ENCODE measurements at regions not wholly inside any gene's neighbourhood (a gene's known extent, or its start where the extent isn't known, plus 50 kb on each side); places are given as distances from the start of the nearest gene placed in this dataset.
"Not testable (repeated sequence)": the region's sequence is repeated elsewhere in the genome, so short reads cannot be mapped to it uniquely, and the experiment has no call there.

- intact Hi-C loops (cut with DNase I): no loop called here
- no peak for DNase-seq (ENCODE audit: low spot score)
Observed at GRCh38 chr14:80313806-80314205, 102.5 kb upstream of the DIO2 start.

GRCh38 chr14:80310938-80311750, 99.8 kb upstream of the DIO2 start:
- no peak for DNase-seq (ENCODE audit: low spot score)
- intact Hi-C loops (cut with DNase I): no loop called here

GRCh38 chr14:80304125-80304766, 92.9 kb upstream of the DIO2 start:
- no peak for DNase-seq (ENCODE audit: low spot score)
- intact Hi-C loops (cut with DNase I): loop anchor here (10.0 kb wide), 1 partner anchor 89 kb away; the partner anchor contains the start of gene DIO2

- intact Hi-C loops (cut with DNase I): loop anchor here (10.0 kb wide), 1 partner anchor 86 kb away; the partner anchor contains the start of gene DIO2
- no peak for DNase-seq (ENCODE audit: low spot score)
Observed at GRCh38 chr14:80300351-80300750, 89.0 kb upstream of the DIO2 start.

DNA sequence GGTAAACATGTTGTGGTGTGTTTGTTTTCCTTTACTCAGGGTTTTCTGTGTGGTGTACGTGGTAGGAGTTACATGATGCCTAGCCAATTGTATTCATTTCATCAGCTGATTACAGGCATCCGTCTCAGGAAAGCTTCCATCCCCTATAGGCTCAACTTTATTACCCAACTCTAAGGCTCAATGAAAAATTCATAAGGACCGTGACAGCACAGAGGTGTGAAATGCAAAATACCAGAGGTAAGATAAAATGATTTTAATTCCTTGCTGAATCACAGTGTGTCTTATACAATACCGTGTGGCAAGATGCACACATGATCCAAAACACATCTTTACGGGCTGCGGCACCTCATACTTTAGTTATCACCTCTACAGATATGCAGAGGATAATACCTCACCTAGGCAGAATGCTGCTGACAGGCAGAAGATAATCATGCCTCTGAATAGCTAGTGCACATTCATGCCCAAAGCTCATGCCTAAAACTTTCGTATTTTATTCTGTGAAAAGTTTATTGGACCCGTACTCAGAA, 87.2 kb upstream of the DIO2 start:
- DNase-seq (ENCODE audit: low spot score): no peak
- intact Hi-C loops (cut with DNase I): no loop called here

- intact Hi-C loops (cut with DNase I): no loop called here
- DNase-seq (ENCODE audit: low spot score): no peak
Observed at GRCh38 chr14:80291101-80291500, 79.8 kb upstream of the DIO2 start.

- intact Hi-C loops (cut with DNase I): not testable (repeated sequence)
Observed at GRCh38 chr14:80286744-80287143, 75.4 kb upstream of the DIO2 start.

DNA sequence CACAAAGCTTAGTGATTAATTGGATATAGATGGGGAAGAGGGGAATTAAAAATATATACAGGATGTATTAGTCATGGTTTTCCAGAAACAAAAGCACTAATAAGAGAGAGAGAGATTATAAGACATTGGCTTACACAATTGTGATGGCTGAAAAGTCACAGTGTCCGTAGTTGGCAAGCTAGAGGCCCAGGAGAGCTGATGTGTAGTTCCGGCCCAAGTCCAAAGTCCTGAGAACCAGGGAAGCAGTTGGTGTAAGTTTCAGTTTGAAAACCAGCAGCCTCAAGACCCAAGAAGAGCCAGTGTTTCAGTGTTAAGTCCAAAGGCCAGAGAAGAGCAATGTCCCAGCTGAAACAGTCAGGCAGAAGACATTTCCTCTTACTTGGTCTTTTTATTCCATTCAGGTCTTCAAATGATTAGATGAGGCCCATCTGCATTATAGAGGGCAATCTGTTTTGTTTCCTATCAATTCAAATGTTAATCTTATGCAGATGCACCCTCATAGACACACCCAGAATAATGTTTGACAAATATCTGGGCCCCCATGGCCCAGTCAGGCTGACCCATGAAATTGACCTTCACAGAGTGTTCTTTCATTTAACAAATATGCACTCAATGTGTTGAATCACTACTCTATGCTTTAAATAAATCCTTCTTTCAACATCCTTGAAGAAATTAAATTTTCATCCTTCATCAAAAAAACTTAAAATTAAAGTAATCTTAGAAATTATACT, 67.2 kb upstream of the DIO2 start:
- no peak for DNase-seq (ENCODE audit: low spot score)
- intact Hi-C loops (cut with DNase I): no loop called here

More at GRCh38 chr14:80286744-80287143, 75.4 kb upstream of the DIO2 start:
- not testable (repeated sequence) for DNase-seq (ENCODE audit: low spot score)

- intact Hi-C loops (cut with DNase I): no loop called here
- DNase-seq (ENCODE audit: low spot score): no peak
Observed at GRCh38 chr14:80275208-80275850, 64.0 kb upstream of the DIO2 start.

- intact Hi-C loops (cut with DNase I); DNase-seq (ENCODE audit: low spot score): not testable (repeated sequence)
Observed at GRCh38 chr14:80274310-80274709, 63.0 kb upstream of the DIO2 start.

GRCh38 chr14:80271389-80271788, 60.1 kb upstream of the DIO2 start:
- DNase-seq (ENCODE audit: low spot score): no peak
- intact Hi-C loops (cut with DNase I): no loop called here

GRCh38 chr14:80269353-80269925, 58.1 kb upstream of the DIO2 start:
- intact Hi-C loops (cut with DNase I): no loop called here
- DNase-seq (ENCODE audit: low spot score): no peak

DNA sequence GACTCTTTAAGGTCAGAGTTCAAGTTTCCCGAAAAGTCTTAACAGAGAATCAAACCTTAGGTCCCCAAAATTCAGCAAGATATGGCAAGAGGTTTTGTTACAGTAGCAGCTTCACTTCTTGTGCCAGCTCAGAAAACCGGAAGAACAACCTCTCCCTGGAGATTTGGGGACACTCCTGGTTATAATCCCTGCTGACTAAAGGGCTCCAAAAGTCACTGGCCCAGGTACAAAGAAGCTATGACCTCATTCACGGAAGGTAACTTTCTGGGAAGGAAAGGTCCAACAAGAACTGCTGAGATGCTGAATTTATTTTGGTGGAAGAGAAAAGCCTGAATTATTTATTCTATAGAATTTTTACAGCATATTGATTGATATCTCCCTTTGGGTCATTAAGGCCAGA, 55.6 kb upstream of the DIO2 start:
- DNase-seq (ENCODE audit: low spot score): no peak
- intact Hi-C loops (cut with DNase I): no loop called here

- intact Hi-C loops (cut with DNase I): no loop called here
- DNase-seq (ENCODE audit: low spot score): no peak
Observed at GRCh38 chr14:80264702-80265101, 53.4 kb upstream of the DIO2 start.
